Bone marrow (tissue), 2 donors: ENCODE measurements at regions not wholly inside any gene's neighbourhood (a gene's known extent, or its start where the extent isn't known, plus 50 kb on each side); places are given as distances from the start of the nearest gene placed in this dataset.

Experiments used
- DNase-seq, 2 donors: peaks; one replicate each; lab custom pipeline; 2025; lab: John Stamatoyannopoulos, UW

DNA sequence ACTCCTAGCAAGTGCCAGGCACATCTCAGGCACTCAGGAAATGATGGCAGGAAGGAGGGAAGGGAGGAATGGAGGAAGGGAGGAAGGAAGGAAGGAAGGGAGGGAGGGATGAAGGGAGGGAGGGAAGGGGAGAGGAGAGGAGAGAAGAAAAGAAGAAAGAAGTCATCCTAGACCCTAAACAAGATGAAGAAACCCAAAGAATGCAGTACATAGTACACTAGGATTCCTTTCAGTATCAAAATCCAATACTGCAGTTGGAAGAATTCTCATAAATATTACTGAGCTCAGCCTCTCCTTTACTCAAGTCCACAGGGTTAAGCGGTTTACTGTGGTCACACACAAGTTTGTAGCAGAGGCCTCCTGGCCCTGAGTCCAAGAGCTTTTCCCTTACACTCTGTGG is 155.7 kb upstream of the ETAA1 start:
- DNase-seq: no peak

DNA sequence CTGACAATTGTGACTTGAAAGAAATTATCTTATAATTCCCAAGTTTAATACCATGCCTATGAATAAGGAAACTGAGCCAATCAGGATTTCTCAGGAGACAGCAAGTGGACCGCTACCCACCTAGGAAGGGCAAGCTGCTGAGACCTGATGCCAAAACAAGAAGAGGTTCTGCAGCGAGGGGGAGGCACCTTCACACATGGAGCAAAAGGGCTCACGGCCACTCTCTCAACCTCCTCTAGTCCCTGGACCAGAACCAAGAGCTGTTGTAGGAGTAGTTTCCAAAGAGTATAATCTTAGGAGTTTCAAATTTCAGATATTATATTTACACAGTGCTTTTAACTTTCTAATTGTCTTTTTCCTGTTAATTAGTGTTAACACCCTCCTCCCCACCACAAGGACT is 154.7 kb upstream of the ETAA1 start:
- no peak for DNase-seq

DNA sequence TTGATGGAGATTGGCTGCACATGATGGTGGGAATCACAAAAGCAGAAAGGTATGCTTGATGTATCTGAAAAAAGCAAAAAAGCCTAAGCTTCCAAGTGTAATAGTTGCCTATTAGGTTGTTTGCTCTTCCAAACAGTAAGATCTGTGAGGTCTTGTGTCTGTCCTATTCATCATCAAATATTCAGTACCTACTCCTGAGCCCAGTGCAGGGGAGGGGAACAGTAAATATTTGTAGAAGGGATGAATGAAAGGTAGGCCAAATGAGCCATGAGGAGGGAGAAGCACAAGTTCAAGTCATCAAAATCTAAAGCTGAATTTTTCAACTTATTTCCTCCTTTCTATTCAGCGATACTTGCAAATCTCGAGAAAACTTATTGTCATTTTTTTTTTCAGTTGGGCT is 153.2 kb upstream of the ETAA1 start:
- no peak for DNase-seq

DNA sequence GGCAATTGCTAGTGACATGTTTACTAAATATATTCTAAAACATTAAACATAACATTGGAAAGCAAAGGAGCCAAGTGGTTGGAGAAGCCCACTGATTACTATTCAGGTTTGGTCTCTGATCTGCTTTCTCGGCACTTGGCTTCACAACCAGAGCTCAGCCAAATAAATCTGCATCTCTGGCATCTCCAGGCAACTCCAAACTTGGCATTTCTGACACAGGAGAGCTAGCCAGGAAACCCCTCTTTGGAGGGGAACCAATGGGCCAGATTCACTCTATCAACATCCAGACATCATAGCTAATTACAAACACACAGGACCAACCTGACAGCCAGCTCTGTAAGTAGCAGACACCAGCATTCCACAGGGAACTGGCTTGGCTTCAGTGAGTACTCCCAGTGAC is 150.3 kb upstream of the ETAA1 start:
- DNase-seq: no peak

DNA sequence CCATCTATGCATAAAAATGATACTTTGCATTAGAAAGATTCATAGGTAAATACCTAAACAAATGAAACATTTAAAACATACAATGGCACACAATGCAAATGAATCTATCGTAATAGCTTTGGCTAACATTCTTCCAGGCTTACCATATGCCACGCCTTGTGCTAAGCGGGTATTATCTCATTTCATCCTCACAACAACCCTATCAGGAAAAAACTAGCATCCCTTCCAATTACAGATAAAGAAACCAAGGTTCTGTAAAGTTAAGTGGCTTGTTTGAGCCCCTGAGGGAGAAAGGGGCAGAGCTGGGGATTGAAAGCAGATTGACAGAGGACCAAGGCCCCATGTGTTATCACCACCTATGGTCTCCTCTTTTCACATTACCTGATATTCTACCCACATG is 145.4 kb upstream of the ETAA1 start:
- DNase-seq: no peak

DNA sequence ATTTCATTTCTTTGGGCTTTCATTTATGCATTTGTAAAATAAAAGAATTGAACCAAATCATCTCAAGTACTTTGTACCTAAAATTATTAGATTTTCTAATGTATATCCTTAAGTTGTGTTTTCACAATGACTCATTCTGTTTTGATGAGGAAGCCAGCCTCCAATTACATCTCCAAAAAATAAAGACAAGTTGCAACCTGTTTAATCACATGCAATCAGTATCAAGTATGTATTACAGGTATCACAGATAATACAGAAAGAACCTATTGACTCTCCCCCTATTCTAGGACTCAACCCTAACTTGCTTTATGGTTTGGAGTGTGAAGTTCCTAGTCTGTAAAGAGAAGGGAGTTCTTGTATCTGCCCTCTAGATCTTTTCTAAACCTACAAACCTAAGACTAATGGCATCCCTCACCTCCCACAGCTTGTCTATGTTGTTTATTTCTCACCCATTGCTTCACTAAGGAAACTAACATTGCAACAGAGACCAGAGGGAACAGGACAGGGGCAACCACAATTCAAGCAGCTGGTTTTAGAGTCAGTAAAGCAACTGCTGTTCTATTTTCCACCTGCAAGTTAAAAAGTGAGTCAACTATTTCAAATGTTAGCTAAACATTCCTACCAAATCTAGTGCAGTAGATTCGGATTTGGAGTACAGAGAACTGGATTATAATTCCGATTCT is 141.1 kb upstream of the ETAA1 start:
- DNase-seq: no peak

DNA sequence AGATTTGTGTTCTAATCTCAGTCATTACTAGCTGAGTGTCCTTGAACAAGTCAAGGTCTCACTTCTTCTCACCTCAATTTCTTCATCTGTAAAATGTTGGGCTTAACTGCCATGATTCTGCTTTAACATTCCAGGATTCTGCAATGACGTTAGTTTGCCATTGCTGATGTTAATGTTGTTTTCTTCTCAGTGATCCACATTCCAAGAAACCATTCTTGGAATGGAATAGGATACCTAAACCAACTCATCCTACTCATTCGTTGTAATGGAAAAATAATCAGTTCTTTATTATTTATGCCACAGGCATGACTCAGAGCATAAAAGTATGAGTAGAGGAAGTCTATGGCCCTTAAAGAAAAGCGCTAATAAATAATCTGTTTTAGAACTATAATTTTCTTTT is 140.2 kb upstream of the ETAA1 start:
- DNase-seq: no peak

DNA sequence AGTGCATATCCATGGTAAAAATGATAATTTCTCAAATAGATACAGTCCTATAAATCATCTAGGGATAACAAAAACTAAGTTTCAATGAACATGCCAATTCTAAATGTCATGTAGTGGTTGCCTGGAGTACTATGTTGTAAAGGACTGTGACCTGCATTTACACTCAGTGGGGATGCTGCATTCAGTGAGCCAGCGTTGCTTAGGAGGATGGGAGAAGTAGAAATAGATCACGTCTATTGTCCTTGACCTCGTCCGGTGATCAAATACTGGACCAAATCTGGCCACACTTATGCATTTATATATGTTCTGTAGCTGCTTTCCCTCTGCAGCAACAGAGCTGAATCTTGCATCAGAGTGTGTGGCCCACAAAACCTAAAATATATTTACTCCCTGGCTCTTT is 139.0 kb upstream of the ETAA1 start:
- no peak for DNase-seq

DNA sequence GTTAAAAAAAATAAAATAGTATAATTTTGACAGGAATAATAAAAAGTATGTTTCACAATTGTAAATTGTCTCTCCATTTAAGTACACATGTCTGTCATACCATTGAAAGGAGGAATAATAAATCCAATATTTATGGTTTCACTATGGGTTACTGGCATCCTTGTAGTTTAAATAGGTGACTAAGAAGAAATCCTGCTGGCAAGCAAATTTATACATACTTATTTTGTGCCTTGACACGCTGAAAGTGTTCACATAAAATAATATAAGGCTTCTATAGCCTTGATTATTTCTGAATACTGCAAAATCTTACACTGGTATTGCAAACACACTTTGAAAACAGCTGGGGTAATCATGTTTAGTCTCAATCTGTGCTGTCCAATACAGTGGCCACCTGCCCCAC is 138.3 kb upstream of the ETAA1 start:
- no peak for DNase-seq

DNA sequence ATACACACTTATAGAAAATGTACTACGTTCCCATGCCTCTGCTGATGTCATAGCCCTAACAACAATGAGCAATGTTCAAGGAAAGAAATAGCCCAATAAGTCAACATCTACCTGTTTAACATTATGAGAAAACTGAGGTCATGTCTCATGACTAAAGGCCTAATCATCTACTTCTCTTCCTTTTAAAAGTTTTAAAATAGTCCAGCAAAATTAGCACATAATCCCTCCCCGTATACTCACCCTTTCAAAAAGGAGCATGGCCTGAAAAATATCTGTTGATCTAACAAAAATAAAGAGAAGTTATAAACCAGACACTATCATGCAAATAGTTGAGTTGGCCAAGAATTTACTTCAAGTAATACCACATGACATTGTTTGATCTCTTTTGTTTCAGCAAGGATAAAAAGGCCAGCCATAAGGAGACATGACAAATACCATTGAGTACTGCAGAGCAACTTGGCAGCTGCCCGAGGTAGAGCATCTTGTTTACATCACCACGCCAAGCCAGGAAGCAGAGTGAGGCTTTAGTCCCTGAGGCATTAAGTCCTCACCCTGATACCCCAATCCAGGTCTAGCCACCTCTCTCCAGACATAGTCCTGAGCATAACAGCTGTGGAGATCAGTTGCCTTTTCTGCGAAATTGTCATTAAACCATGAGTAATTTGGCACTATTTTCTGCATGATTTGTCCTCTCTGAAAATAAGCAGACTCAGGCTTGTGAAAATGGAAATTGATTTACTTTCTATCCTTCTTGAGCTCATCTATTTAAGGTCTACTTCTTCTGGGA is 137.4 kb upstream of the ETAA1 start:
- DNase-seq: no peak

DNA sequence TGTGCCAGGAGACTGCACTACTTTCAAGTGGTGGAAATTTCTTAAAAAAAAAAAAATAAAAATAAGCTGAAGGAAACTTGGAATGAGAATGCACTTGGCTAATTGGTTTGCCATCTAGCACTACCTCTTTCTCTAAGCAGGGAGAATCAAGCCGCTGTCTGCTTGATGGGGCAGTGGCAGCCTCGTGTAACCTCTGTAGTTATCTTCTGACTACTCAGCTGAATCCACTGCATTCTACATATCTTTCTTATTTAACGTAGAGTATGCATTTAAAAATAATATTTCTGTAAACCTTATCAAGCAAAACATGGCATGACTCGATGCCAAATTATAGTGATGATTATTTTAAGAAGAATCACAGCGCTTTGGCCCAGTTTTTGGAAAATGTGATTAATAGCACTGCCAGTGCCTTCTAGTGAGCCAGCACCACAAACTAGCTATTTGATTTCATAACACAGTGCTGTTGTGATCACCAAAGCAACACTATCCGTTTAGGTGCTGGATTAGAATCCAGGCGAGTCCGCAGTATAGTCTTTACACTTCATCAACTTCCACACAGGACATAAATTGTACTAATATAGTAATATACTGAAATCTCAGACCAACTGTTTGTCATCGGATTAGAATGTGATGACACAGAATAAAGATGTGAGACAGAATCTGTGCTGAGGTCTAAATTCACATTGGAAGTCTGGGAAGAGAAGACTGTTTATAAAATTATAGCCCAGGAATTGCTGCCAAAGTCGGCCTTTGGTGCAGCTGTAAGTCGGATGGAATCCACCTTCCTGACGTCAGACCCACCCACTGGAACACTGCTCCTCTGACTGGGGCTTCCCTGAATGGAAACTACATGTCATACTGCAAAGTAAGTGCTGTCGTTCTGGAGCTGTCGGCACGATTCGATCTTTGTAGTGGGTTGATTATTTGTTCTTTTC is 136.5 kb upstream of the ETAA1 start:
- no peak for DNase-seq

DNA sequence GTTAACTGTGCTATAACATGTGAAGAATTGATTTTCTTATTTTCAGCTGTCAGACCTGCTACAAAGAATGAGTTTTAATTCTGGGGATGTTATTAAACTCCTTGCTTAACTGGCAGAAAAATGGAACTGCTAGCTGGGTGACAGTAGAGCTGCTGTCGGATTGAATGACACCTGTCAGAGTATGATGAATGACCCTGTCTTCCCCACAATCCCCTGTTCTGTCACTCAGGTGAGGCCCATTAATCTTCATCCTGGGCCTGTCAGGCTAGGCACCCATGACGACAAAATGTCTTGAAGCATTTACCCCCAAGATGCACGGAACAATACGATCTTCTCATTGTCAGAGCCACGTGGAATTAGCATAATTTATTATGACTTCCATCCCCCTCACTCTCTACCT is 129.9 kb upstream of the ETAA1 start:
- no peak for DNase-seq

DNA sequence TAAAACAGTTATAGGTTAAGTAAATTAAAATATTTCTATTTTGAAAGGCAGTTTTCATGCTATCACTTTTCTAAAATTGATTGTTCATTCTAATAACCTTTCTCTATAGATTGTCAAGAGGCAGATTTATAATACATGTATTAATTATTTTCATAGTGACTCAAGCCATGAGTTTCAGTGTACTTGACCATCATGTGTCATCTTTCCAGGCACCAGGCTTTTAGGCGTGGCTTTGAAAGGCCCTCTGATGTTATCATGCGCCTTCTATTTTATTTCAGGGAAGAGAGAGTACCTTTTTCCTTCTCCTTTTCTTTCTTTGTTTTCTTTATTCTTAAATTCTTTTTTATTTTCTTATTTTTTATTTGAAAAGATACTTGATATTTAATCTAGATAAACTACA is 128.3 kb upstream of the ETAA1 start:
- no peak for DNase-seq

DNA sequence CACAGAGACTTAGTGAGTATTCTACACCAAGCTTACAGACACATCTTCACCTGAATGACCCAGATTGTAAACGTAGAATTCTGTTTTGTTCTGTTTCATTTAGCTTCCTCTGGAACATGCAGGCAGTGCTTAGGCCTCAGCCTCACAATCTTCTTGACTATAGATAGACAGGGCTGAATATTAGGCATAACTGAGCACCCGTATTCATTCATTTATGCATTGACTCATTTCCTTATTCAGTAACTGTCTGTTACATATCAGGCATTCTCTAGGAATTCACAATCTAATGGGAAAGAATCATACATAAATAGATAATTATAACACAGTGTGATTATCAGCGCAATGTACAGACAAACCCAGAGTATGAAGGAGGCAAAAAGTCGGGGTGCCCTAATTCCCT is 124.9 kb upstream of the ETAA1 start:
- DNase-seq: no peak

DNA sequence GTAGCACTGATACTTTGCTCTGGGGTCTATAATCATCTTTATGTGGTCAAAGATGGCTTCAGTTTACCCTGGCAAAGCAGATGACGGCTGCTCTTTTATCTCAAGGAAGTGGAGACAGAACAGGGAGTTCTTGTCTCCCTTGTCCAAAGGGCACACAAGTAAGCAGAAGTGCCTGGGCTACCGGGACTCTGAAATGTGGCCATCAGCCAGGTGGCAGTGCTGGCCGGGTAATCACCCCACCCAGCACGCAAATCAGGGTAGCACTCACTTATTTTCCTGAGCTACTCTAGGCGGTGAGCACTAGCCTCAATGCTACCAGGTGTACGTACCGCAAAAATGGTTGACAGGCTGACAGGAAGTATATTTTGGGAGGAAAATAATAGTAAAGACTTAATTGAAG is 119.7 kb upstream of the ETAA1 start:
- no peak for DNase-seq

DNA sequence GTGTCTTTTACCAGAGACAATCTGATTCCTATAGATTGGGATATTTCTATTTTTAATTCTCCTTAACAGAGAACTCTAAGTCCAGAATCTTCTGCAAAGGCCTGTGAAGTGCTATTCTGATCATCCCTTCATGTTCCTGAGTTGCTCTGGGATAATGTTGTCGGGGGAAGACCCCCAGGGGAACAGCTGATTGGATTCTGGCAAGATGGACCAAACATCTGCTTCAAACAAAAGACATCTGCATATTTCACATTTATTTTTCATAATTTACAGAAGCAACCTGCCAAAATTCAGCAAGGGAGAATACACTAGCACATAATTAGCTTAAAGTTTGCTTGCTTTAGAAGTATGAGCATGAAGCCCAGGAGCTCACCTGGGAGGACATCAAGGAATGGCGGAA is 116.0 kb upstream of the ETAA1 start:
- DNase-seq: no peak

DNA sequence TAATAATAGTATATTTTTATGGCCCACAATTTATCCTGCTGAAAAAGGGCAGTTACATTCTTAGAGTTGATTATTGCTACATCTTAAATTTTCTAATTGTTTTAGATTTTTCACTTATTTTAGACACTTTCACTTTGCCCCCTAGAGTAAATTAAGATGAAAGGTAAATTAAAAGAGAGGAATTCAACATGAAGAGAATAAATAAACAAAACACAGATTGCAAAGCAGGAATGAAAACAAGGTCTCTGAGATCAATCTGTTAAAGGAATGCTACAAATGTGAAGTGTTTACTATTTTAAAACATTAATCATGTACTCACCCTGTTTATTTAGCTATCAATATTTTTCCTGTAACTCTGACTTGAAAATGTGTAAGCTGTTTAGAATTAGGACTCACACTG is 113.5 kb upstream of the ETAA1 start:
- DNase-seq: no peak

DNA sequence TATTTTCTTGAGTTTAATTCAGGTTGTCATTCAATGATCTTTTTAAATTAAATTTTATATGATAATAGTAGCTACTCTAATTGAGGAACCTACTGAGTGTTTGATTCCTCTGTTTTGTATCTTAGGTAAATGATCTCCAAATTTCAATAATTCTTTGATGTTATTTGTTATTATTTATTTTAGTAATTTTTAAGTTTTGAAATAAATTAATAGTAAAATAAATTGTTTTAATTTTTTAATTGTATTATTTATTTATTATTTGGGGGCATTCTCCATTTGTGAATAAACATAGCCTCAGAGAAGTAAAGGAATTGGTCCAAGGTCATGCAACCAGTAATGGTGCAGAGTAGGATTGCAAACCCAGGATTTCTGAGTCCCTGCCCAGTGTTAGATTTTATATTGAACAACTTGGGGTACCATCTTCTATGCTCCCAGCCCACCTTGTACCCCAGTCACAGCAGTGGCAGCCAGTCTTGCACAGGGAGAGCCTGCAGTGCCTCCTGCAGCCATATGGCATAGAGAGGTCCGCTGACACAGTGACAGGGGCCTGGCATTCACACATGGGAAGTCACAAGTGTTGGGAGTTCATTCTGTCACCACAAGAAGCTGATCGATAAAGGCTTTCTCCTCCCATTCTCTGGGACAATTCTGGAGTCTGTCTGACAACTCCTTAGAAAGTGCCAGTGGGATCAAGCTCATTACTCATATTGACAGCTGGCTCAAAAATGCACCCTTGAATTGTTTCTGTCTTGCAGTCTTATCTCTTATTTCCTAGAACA is 110.0 kb upstream of the ETAA1 start:
- no peak for DNase-seq

DNA sequence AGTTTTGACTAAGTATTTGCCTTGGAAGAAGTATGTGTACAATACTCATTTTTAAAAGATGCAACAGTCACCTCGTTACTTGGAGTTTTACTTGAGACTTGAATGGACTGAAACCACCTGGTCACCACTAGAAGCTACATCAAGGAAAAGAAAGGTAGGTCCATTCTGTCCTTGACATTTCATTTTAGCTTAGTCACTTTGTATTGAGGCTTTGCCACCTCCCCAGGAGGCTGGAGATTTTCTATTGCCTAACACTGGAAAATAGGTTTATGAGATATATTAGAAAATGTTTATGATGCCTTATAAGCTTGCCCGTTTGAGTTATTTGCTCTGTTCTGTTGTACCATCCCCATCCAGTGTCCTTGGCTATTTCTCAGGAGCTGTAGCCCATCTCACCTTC is 107.9 kb upstream of the ETAA1 start:
- DNase-seq: no peak

DNA sequence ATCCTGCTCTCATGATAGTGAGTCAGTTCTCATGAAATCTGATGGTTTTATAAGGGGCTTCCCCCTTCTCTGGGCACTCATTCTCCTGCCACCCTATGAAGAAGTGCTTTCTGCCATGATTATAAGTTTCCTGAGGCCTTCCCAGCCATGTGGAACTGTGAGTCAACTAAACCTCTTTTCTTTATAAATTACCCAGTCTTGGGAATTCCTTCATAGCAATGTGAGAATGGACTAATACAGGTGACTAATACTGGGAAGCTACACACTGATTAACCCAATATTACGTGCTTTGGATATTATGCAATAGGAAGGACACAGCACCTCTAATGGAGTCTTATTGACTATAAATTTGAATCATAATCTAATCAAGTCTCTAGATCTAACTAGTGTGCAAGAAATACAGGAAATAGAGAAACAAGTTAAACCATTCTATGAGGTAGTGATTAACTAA is 107.2 kb upstream of the ETAA1 start:
- DNase-seq: no peak

DNA sequence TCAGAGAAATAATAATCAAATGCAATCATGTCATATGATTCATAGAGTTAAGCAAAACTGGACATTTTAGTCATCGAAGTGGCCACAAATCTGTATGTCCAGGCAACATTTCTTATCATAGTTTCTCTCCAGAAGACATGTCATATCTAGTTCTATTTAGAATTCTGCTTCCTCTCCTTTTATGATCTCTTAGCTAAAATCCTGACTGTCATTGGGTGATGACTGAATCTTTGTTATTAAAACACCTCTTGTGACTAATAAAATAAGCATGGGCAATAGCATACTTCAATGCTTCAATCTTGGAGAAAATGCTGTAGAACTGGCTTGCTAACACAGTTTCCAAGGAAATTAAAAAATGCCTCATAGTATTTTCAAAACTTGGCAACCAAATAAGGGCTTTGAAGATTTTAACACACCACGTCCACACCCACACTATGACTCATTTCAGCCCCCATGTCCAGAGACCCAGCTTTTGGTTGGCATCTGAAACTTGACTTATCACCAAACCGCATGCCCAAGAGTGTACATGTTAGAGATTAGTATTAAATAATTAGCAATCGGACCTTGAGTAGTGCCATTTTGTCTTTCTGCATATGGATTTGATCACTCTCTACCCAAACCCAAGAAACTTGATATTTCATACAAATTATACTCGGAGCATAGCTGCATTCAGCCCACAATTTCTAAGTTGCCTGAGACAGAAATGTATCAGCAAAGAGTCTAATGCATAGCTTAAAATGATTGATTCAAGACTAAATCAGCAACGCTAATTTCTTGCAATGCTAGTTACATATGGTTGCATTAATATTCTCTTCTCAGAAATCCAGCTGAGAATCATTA is 106.5 kb upstream of the ETAA1 start:
- no peak for DNase-seq
